Right lobe of liver (tissue), 6 donors: ENCODE measurements at regions not wholly inside any gene's neighbourhood (a gene's known extent, or its start where the extent isn't known, plus 50 kb on each side); places are given as distances from the start of the nearest gene placed in this dataset.

Experiments used
- ATAC-seq, 4 donors: fragments of 200-7000 bp; cut with Tn5 transposase; one replicate each; pipeline ENCODE4 v1.9.1; 2020; ENCODE audit warnings: mild to moderate bottlenecking in 4 of 4, moderate library complexity in 4 of 4
- DNase-seq, 3 donors: peaks; one replicate each; pipeline ENCODE4 v3.0.0-alpha.2; 2020
- H3K27ac ChIP-seq, 3 donors: fragments of 200-600 bp; one replicate each; pipeline ENCODE4 v1.8.0; 2022
- H3K27me3 ChIP-seq, 2 donors: fragments of 200-600 bp; one replicate each; pipeline ENCODE4 v1.8.0; 2022
- H3K36me3 ChIP-seq, 4 donors: fragments of 200-600 bp; sonication (generic) in 1 of 4; one replicate each; pipeline versions ENCODE4 v1.5.1 to v1.8.0; 2017 to 2022; ENCODE audit warnings: control low read depth in 1 of 4
- H3K4me1 ChIP-seq, 4 donors: fragments of 200-600 bp; sonication (generic) in 1 of 4; one replicate each; pipeline versions ENCODE4 v1.5.1 to v1.8.0; 2017 to 2022; ENCODE audit warnings: control low read depth in 1 of 4
- H3K4me3 ChIP-seq, 3 donors: fragments of 200-600 bp; one replicate each; pipeline ENCODE4 v1.8.0; 2022
- H3K9me3 ChIP-seq, 4 donors: fragments of 200-600 bp; sonication (generic) in 1 of 4; one replicate each; pipeline versions ENCODE4 v1.5.1 to v1.8.0; 2017 to 2022; ENCODE audit warnings: control low read depth in 1 of 4
- POLR2A ChIP-seq: fragments of 450-650 bp; IDR thresholded peaks from one replicate; pipeline ENCODE4 v1.6.1; 2017; ENCODE audit warnings: antibody characterized with exemption, mild to moderate bottlenecking
- WGBS: methylation state at CpG from one replicate; pipeline ENCODE4 v1.1.6; 2018; ENCODE audit warnings: low coverage, low lambda C conversion rate; ENCODE audit not compliant: insufficient coverage; ENCODE audit errors: missing lambda C conversion rate; 5-methylcytosine and 5-hydroxymethylcytosine counted together
- intact Hi-C, 2 donors: fragments of 100-400 bp; cut with DNase I; formaldehyde crosslinking; loops; one replicate each; pipeline versions ENCODE4 v1.11.2 to v1.14.1; 2022
- TF ChIP-seq, protein P1 (sequence below), 4 donors: fragments of 200-600 bp in 3 of 4; fragments of 450-650 bp in 1 of 4; IDR thresholded peaks; one replicate each; pipeline versions ENCODE4 v1.5.1 to v1.8.0; 2016 to 2022; ENCODE audit warnings: antibody characterized with exemption in 4 of 4, mild to moderate bottlenecking in 2 of 4
- donor health status: DM: no; HTN: yes; CAD: no.
- donor health status: DM: no; HTN: no; CAD: no.
- donor health status: DM: no; HTN: no; CAD: no.
- donor health status: DM: no; HTN: yes; CAD: no.
- donor health status: DM: no; HTN: yes; CAD: no.

GRCh38 chr18:64333584-64333983 lies 184.7 kb upstream of the LINC00305 start:
- no peaks in the 10 kb centered on the region for H3K36me3 ChIP-seq
- H3K4me3 ChIP-seq = no peak overlapping the region
- intact Hi-C loops = no loop called here
- TF ChIP-seq POLR2A = no peak
- TF ChIP-seq, protein P1, sequence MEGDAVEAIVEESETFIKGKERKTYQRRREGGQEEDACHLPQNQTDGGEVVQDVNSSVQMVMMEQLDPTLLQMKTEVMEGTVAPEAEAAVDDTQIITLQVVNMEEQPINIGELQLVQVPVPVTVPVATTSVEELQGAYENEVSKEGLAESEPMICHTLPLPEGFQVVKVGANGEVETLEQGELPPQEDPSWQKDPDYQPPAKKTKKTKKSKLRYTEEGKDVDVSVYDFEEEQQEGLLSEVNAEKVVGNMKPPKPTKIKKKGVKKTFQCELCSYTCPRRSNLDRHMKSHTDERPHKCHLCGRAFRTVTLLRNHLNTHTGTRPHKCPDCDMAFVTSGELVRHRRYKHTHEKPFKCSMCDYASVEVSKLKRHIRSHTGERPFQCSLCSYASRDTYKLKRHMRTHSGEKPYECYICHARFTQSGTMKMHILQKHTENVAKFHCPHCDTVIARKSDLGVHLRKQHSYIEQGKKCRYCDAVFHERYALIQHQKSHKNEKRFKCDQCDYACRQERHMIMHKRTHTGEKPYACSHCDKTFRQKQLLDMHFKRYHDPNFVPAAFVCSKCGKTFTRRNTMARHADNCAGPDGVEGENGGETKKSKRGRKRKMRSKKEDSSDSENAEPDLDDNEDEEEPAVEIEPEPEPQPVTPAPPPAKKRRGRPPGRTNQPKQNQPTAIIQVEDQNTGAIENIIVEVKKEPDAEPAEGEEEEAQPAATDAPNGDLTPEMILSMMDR (IDR thresholded peaks at IDR 0.05) = no peak
- ATAC-seq (peak; percentile 24 to 59 (median 46)), DNase-seq (no peak)
- no peaks in the 10 kb centered on the region for H3K9me3 ChIP-seq
- no peak overlapping the region for H3K27ac ChIP-seq
- 51% methylated on average over 3 of the region's 3 CpGs for WGBS
- H3K4me1 ChIP-seq = peaks cover 0 to 10% (median 2%) of the 10 kb centered on the region in 4 donors
- H3K27me3 ChIP-seq = no peaks in the 10 kb centered on the region

- no peak for DNase-seq
- Histone ChIP-seq H3K9me3 (no peaks in the 10 kb centered on the region), H3K36me3 (no peaks in the 10 kb centered on the region), H3K4me3 (no peak overlapping the region), H3K4me1 (peaks cover 0 to 4% (median 0%) of the 10 kb centered on the region in 4 donors), H3K27ac (no peak overlapping the region), H3K27me3 (no peaks in the 10 kb centered on the region)
- WGBS = 49% methylated on average over 6 of the region's 6 CpGs
- intact Hi-C loops = no loop called here
- TF ChIP-seq, protein P1 (IDR thresholded peaks at IDR 0.05) = no peak
- no peak for ATAC-seq
Measured at GRCh38 chr18:64332835-64333234, 183.9 kb upstream of the LINC00305 start.

GRCh38 chr18:64331419-64331818 lies 182.5 kb upstream of the LINC00305 start:
- TF ChIP-seq POLR2A = no peak
- TF ChIP-seq, protein P1 (IDR thresholded peaks at IDR 0.05) = no peak
- intact Hi-C loops = no loop called here
- no peak overlapping the region for H3K27ac ChIP-seq
- DNase-seq = no peak
- no peak overlapping the region for H3K4me3 ChIP-seq
- no peaks in the 10 kb centered on the region for H3K27me3 ChIP-seq
- H3K4me1 ChIP-seq = no peaks in the 10 kb centered on the region
- no peak for ATAC-seq
- H3K36me3 ChIP-seq = no peaks in the 10 kb centered on the region
- no peaks in the 10 kb centered on the region for H3K9me3 ChIP-seq
- WGBS = 63% methylated on average over 1 of the region's 1 CpG

GRCh38 chr18:64330931-64331330 lies 182.0 kb upstream of the LINC00305 start:
- DNase-seq (no peak), ATAC-seq (no peak)
- Histone ChIP-seq H3K4me3 (no peak overlapping the region), H3K36me3 (no peaks in the 10 kb centered on the region), H3K9me3 (no peaks in the 10 kb centered on the region), H3K27ac (no peak overlapping the region), H3K27me3 (no peaks in the 10 kb centered on the region), H3K4me1 (no peaks in the 10 kb centered on the region)
- TF ChIP-seq, protein P1 (IDR thresholded peaks at IDR 0.05) = no peak
- no peak for TF ChIP-seq POLR2A
- 52% methylated on average over 6 of the region's 6 CpGs for WGBS
- intact Hi-C loops = no loop called here

GRCh38 chr18:64330161-64330560 lies 181.3 kb upstream of the LINC00305 start:
- Histone ChIP-seq H3K9me3 (no peaks in the 10 kb centered on the region), H3K27me3 (no peaks in the 10 kb centered on the region), H3K4me3 (no peak overlapping the region), H3K36me3 (no peaks in the 10 kb centered on the region), H3K27ac (no peak overlapping the region), H3K4me1 (no peaks in the 10 kb centered on the region)
- WGBS = 62% methylated on average over 3 of the region's 4 CpGs
- TF ChIP-seq, protein P1 (IDR thresholded peaks at IDR 0.05) = peak; percentile 38 to 66 (median 54)
- TF ChIP-seq POLR2A = no peak
- ATAC-seq (peak; percentile 91 to 96 (median 93)), DNase-seq (peak in 1 of 3 donors; percentile 55)
- intact Hi-C loops = no loop called here
